BJ (cell line): ENCODE measurements at regions not wholly inside any gene's neighbourhood (a gene's known extent, or its start where the extent isn't known, plus 50 kb on each side); places are given as distances from the start of the nearest gene placed in this dataset.
"Not testable (repeated sequence)": the region's sequence is repeated elsewhere in the genome, so short reads cannot be mapped to it uniquely, and the experiment has no call there.

Experiments used
- CTCF ChIA-PET: fragments of 350-600 bp; formaldehyde crosslinking; extraction: SDS; loops from one replicate; lab custom pipeline; 2021; ENCODE audit warnings: antibody characterized with exemption, inconsistent platforms; lab: Yijun Ruan, JAX
- POLR2A ChIA-PET: fragments of 300-600 bp; sonication (Branson Sonifier 250); formaldehyde crosslinking; extraction: SDS; loops from one replicate; lab custom pipeline; 2021; ENCODE audit warnings: antibody characterized with exemption; lab: Charles Lee
- DNase-seq: peaks from one replicate; pipeline ENCODE4 v3.0.0-alpha.2; 2011; ENCODE audit warnings: low read depth
- H3K27me3 ChIP-seq: 2 replicates; pipeline ENCODE4 v1.6.0; 2011; ENCODE audit warnings: low read length; ENCODE audit not compliant: control insufficient read depth, insufficient read depth
- H3K36me3 ChIP-seq: 2 replicates; pipeline ENCODE4 v1.5.1; 2011; ENCODE audit warnings: low read length; ENCODE audit not compliant: control insufficient read depth, insufficient read depth
- H3K4me3 ChIP-seq: 2 replicates; pipeline ENCODE4 v1.5.1; 2011; ENCODE audit warnings: low read depth, mild to moderate bottlenecking, control low read depth, low read length
- CTCF ChIP-seq: IDR thresholded peaks from 2 replicates; pipeline ENCODE4 v1.5.1; 2011; ENCODE audit warnings: low read depth, mild to moderate bottlenecking, control low read depth, inconsistent platforms, low read length, moderate library complexity; ENCODE audit not compliant: insufficient read depth

GRCh38 chr2:83280391-83280790 is 1178.7 kb downstream of the SUCLG1 start:
- Histone ChIP-seq H3K27me3 (no peaks in the 10 kb centered on the region), H3K4me3 (no peak overlapping the region), H3K36me3 (no peaks in the 10 kb centered on the region)
- no peak for TF ChIP-seq CTCF
- ChIA-PET CTCF (no interaction called here), POLR2A (no interaction called here)
- no peak for DNase-seq

- ChIA-PET CTCF (no interaction called here), POLR2A (no interaction called here)
- H3K36me3 ChIP-seq: no peaks in the 10 kb centered on the region
- H3K27me3 ChIP-seq: no peaks in the 10 kb centered on the region
- no peak overlapping the region for H3K4me3 ChIP-seq
- DNase-seq: no peak
- TF ChIP-seq CTCF: no peak
Measured at GRCh38 chr2:83273322-83273721, 1185.8 kb downstream of the SUCLG1 start.

- ChIA-PET CTCF (no interaction called here), POLR2A (no interaction called here)
- no peaks in the 10 kb centered on the region for H3K27me3 ChIP-seq
- no peak for DNase-seq
- no peak for TF ChIP-seq CTCF
- H3K4me3 ChIP-seq: no peak overlapping the region
- H3K36me3 ChIP-seq: no peaks in the 10 kb centered on the region
Measured at GRCh38 chr2:83261591-83262136, 1197.4 kb downstream of the SUCLG1 start.

- TF ChIP-seq CTCF: no peak
- ChIA-PET CTCF (no interaction called here), POLR2A (no interaction called here)
- Histone ChIP-seq H3K27me3 (no peaks in the 10 kb centered on the region), H3K36me3 (no peaks in the 10 kb centered on the region), H3K4me3 (no peak overlapping the region)
- no peak for DNase-seq
Measured at GRCh38 chr2:83253848-83254247, 1205.2 kb downstream of the SUCLG1 start.

GRCh38 chr2:83251321-83251872 is 1207.7 kb downstream of the SUCLG1 start:
- Histone ChIP-seq H3K36me3 (no peaks in the 10 kb centered on the region), H3K27me3 (no peaks in the 10 kb centered on the region), H3K4me3 (no peak overlapping the region)
- CTCF ChIA-PET: no interaction called here
- TF ChIP-seq CTCF: no peak
- POLR2A ChIA-PET: interaction anchor here (0.6 kb wide), 1 partner anchor 47 kb away, joined by 5 read pairs; no protein-coding TSS in a partner anchor
- no peak for DNase-seq

- CTCF ChIA-PET, H3K36me3 ChIP-seq, H3K27me3 ChIP-seq, DNase-seq, POLR2A ChIA-PET, H3K4me3 ChIP-seq: not testable (repeated sequence)
Measured at GRCh38 chr2:83245806-83246537, 1213.1 kb downstream of the SUCLG1 start.
